Ascending aorta (tissue), 2 donors: ENCODE measurements at regions not wholly inside any gene's neighbourhood (a gene's known extent, or its start where the extent isn't known, plus 50 kb on each side); places are given as distances from the start of the nearest gene placed in this dataset.

ENCODE experiments used
- DNase-seq, 2 donors: peaks; one replicate each; pipeline ENCODE4 v3.0.0-alpha.2; 2019; ENCODE audit warnings: low spot score in 2 of 2
- H3K27ac ChIP-seq, 2 donors: fragments of 200-600 bp; sonication (generic); one replicate each; pipeline ENCODE4 v1.5.1; 2016 to 2017; ENCODE audit warnings: mild to moderate bottlenecking in 1 of 2
- H3K27me3 ChIP-seq: fragments of 200-600 bp; sonication (generic); one replicate; pipeline ENCODE4 v1.5.1; 2017
- H3K36me3 ChIP-seq, 2 donors: fragments of 200-600 bp; sonication (generic); one replicate each; pipeline ENCODE4 v1.5.1; 2016
- H3K4me1 ChIP-seq, 2 donors: fragments of 200-600 bp; sonication (generic); one replicate each; pipeline ENCODE4 v1.5.1; 2016 to 2017; ENCODE audit warnings: mild to moderate bottlenecking in 1 of 2
- H3K4me3 ChIP-seq, 2 donors: fragments of 200-600 bp; sonication (generic); one replicate each; pipeline ENCODE4 v1.5.1; 2016 to 2017; ENCODE audit warnings: mild to moderate bottlenecking in 1 of 2
- H3K9me3 ChIP-seq, 2 donors: fragments of 200-600 bp; sonication (generic); one replicate each; pipeline ENCODE4 v1.5.1; 2016
- intact Hi-C: fragments of 100-400 bp; cut with DNase I; formaldehyde crosslinking; loops from one replicate; pipeline ENCODE4 v1.15.1; 2023
- TF ChIP-seq, protein P1 (sequence below), 3 experiments: fragments of 200-600 bp in 2 of 3; fragments of 450-650 bp in 1 of 3; sonication (generic) in 2 of 3; IDR thresholded peaks; one replicate each; pipeline ENCODE4 v1.5.1; 2016 to 2019; ENCODE audit warnings: antibody characterized with exemption in 3 of 3, mild to moderate bottlenecking in 1 of 3, moderate library complexity in 1 of 3

- Histone ChIP-seq H3K9me3 (no peaks in the 10 kb centered on the region), H3K4me1 (no peaks in the 10 kb centered on the region), H3K4me3 (no peak overlapping the region), H3K36me3 (no peaks in the 10 kb centered on the region), H3K27me3 (no peaks in the 10 kb centered on the region), H3K27ac (no peak overlapping the region)
- TF ChIP-seq, protein P1, sequence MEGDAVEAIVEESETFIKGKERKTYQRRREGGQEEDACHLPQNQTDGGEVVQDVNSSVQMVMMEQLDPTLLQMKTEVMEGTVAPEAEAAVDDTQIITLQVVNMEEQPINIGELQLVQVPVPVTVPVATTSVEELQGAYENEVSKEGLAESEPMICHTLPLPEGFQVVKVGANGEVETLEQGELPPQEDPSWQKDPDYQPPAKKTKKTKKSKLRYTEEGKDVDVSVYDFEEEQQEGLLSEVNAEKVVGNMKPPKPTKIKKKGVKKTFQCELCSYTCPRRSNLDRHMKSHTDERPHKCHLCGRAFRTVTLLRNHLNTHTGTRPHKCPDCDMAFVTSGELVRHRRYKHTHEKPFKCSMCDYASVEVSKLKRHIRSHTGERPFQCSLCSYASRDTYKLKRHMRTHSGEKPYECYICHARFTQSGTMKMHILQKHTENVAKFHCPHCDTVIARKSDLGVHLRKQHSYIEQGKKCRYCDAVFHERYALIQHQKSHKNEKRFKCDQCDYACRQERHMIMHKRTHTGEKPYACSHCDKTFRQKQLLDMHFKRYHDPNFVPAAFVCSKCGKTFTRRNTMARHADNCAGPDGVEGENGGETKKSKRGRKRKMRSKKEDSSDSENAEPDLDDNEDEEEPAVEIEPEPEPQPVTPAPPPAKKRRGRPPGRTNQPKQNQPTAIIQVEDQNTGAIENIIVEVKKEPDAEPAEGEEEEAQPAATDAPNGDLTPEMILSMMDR (IDR thresholded peaks at IDR 0.05) = no peak
- DNase-seq = no peak
- intact Hi-C loops = no loop called here
Observed at GRCh38 chr12:13538136-13538535, 341.6 kb downstream of the EMP1 start.

DNA sequence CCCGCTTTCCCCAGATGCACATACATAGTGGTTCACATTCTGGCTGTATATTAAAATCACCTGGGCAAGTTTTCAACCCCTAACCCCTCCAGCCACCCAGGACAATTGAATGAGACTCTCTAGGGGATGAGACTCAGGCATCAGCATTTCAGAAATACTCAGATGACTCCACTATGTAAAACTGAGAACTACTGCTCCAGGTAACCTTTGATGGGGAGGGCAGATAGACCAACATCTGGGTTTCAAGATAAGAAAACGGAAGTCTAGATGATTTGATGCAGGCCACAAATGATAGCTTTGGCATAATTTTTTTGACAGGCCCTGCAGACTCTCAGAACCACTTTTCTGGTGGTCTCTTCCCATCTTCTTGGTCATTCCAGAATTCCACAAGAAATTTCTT, 341.1 kb downstream of the EMP1 start:
- TF ChIP-seq, protein P1 (IDR thresholded peaks at IDR 0.05) = no peak
- H3K36me3 ChIP-seq = no peaks in the 10 kb centered on the region
- intact Hi-C loops = no loop called here
- no peak for DNase-seq
- H3K27me3 ChIP-seq = no peaks in the 10 kb centered on the region
- H3K9me3 ChIP-seq = no peaks in the 10 kb centered on the region
- H3K4me3 ChIP-seq = no peak overlapping the region
- no peaks in the 10 kb centered on the region for H3K4me1 ChIP-seq
- no peak overlapping the region for H3K27ac ChIP-seq

GRCh38 chr12:13536219-13536910, 339.8 kb downstream of the EMP1 start:
- no peak overlapping the region for H3K27ac ChIP-seq
- intact Hi-C loops = no loop called here
- DNase-seq = no peak

DNA sequence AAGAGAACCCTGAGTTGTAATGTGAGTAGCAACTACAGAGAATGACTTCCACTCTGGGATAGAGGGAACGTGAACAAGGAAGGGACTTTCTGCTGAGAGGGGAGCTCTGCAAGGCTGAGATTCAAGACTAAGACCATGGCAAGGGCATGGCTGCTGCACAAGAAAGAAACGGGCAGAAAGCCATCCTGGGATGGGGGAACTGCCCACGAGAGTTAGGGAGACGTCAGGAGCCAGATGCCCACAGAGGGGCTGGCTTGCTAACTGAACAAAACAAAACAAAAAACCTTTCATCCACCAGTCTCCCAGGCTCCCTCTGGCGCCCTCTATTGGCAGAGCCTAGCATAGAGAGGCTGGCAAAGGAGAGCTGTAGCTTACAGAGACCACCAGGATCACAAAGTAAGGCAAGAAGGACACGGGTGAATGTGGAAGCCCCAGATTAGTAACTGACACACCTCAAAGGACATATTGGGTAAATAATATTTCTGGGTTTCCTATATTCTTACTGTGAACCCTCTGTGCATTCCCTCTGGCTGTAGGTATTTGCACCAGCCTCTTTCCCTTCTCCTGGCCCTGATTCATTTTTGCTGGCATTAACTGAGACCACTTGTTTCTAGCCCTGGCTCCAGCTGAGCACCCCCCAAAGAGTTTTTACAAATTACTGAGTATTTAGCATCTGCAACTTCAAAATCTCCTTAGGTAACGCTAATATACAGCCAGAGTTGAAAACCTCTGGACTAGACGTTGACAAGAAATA, 338.3 kb downstream of the EMP1 start:
- TF ChIP-seq, protein P1 (IDR thresholded peaks at IDR 0.05) = peak; percentile 37 to 63 (median 62)
- Histone ChIP-seq H3K27ac (no peak overlapping the region), H3K9me3 (no peaks in the 10 kb centered on the region), H3K36me3 (no peaks in the 10 kb centered on the region), H3K27me3 (no peaks in the 10 kb centered on the region), H3K4me3 (peak overlapping the region in 1 of 2 donors; percentile 7), H3K4me1 (no peaks in the 10 kb centered on the region)
- DNase-seq = peak; percentile 9 to 69
- intact Hi-C loops = no loop called here

More at GRCh38 chr12:13536219-13536910, 339.8 kb downstream of the EMP1 start:
- Histone ChIP-seq H3K27me3 (no peaks in the 10 kb centered on the region), H3K4me1 (no peaks in the 10 kb centered on the region), H3K36me3 (no peaks in the 10 kb centered on the region), H3K9me3 (no peaks in the 10 kb centered on the region), H3K4me3 (no peak overlapping the region)
- TF ChIP-seq, protein P1 (IDR thresholded peaks at IDR 0.05) = no peak

- intact Hi-C loops = no loop called here
- DNase-seq = no peak
- Histone ChIP-seq H3K36me3 (no peaks in the 10 kb centered on the region), H3K27me3 (no peaks in the 10 kb centered on the region), H3K27ac (no peak overlapping the region), H3K4me3 (no peak overlapping the region), H3K4me1 (no peaks in the 10 kb centered on the region), H3K9me3 (no peaks in the 10 kb centered on the region)
- TF ChIP-seq, protein P1 (IDR thresholded peaks at IDR 0.05) = no peak
Observed at GRCh38 chr12:13534242-13534641, 337.7 kb downstream of the EMP1 start.
